GM11168 (cell line): ENCODE measurements at regions not wholly inside any gene's neighbourhood (a gene's known extent, or its start where the extent isn't known, plus 50 kb on each side); places are given as distances from the start of the nearest gene placed in this dataset.

Experiments
- in situ Hi-C: fragments of 300-500 bp; cut with MboI; formaldehyde crosslinking; loops from one replicate; pipeline ENCODE4 v1.12.0; 2022; ENCODE audit warnings: low sequenced_read_pairs; ENCODE audit not compliant: unreplicated experiment

DNA sequence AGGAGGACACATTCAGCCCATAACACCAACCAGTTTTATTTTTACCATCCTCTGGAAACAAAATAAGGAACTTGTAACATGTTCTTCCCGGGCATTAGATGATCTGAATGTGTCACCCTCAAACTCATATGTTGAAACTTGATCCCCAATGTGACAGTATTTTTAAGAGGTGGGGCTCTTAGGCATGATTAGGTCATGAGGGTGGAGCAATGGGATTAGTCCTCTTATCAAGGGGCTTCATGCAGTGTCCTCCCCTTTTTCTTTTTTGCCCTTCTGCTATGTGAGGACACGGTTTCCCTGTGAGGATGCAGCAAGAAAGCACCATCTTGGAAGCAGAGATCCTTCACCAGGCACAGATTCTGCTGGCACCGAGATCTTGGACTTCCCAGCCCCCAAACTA, 401.5 kb upstream of the TRIB2 start:
- in situ Hi-C loops = loop anchor here (25.0 kb wide), 1 partner anchor 478 kb away; no protein-coding TSS in a partner anchor

DNA sequence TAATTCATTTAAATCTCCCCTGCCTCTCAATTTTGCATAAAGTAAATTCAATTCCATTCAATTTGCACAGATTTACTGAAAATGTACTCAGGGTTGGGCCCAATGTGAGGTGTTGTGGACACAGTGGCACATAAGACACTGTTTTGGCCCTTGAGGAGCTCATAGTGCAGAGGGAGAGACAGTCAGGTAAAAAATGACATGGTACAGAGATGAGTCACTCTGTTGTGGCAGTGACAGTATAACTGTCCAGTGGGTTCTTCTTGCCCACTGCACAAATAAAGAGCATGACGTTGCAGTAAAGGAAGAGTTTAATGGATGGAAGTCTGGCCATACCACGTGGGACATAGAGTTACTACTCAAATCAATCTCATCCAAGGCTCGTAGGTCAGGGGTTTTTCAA, 400.3 kb upstream of the TRIB2 start:
- in situ Hi-C loops = loop anchor here (25.0 kb wide), 1 partner anchor 479 kb away; no protein-coding TSS in a partner anchor

GRCh38 chr2:12317286-12317685, 399.4 kb upstream of the TRIB2 start:
- in situ Hi-C loops = loop anchor here (25.0 kb wide), 1 partner anchor 480 kb away; no protein-coding TSS in a partner anchor

DNA sequence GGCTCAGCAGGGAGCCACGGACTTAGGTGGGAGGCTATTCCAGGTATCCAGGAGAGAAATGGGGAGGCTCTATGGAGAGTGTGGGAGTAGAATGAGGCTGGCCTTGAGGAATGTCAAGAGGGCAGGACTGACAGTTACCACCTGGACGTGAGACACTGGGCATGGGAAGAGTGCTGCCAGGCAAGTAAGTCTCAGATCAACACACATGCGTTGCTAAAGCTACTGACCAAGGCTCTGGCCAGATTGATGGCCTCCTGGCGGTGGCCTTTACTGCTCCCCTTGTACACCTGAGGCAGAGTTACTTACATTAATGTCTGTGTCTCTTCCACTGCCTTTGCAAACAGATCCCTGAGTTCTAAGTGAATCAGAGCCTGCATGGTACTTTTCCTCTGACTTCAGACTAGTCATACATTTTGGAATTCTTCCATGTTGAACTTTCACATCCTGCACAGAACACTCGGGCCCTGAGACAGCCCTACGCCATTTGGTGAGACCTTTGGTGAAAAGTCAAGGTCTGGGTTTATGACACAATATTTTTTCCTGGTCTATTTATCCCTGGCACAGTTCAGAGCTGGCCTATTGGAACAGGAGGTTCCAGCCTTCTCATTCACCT, 398.8 kb upstream of the TRIB2 start:
- in situ Hi-C loops = loop anchor here (25.0 kb wide), 1 partner anchor 481 kb away; no protein-coding TSS in a partner anchor

DNA sequence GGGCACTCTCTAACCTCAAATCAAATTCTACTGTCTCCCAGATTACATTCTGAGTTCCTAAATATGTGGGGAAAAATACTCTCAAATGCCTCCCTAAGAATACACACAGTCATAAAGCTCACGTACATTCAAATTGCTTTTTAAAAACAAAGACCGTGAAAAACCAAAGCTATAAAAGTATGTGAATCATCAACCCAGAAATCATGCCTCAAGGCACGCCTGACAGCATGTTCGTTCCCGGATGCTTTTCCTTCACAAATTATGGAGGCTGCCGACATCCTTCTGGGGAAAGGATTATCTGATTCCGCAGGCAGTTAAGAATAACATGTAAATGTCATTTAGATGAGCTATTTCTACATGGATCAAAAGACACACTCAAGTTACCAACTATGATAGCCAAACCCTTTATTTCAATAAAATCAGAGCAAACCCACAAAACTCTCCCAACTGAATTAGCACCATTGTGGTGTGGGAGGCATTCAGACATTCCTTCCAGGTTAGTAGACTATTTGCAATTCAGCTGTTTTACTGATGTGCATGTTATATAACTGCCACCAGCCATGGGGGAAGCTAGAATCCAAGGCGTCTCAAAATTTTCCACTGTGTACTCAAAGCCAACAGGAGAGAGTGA, 398.2 kb upstream of the TRIB2 start:
- in situ Hi-C loops = loop anchor here (25.0 kb wide), 1 partner anchor 481 kb away; no protein-coding TSS in a partner anchor

GRCh38 chr2:12320027-12320734, 396.6 kb upstream of the TRIB2 start:
- in situ Hi-C loops = loop anchor here (25.0 kb wide), 1 partner anchor 483 kb away; no protein-coding TSS in a partner anchor

- in situ Hi-C loops = loop anchor here (25.0 kb wide), 1 partner anchor 484 kb away; no protein-coding TSS in a partner anchor
Observed at GRCh38 chr2:12320991-12321641, 395.6 kb upstream of the TRIB2 start.

- in situ Hi-C loops = loop anchor here (25.0 kb wide), 1 partner anchor 485 kb away; no protein-coding TSS in a partner anchor
Observed at GRCh38 chr2:12321886-12322285, 394.9 kb upstream of the TRIB2 start.

DNA sequence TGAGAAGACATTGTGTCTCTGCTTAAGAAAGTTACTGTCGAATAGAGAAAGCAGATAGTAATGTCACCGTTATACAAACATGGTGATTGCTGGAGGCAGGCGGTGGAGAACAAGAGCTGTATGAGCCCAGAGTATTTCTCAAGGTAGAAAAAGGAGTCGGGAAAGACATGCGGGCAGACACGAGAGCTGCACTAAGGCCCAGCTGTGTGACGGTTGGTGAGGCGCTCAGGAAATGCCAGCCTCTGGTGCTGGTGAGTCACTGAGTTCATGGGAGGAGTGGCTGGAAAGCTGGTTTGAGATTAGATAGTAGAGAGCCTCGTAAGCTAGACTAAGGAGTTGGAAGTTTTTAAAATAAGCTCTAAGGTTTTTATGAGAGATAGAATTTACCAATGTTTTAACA, 390.9 kb upstream of the TRIB2 start:
- in situ Hi-C loops = no loop called here

- in situ Hi-C loops = no loop called here
Observed at GRCh38 chr2:12326449-12327190, 390.1 kb upstream of the TRIB2 start.

DNA sequence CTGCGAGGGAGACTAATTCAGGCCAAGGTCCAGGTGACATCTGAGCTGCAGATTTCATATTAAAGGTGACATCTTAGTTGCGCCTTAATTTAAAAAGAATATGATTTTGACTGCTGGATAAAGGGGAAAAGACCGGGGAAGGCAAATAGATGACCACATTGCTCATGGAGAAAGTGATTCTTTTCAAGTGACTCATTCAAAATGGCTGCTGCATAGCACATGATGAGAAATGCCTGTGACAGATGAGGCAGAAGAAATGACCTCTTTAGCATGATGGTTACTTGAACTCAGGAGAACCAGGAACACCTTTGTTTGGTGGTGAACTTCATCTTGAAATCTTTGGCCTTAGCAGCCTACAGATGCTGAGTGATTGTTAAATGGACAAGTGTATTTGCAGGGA, 385.8 kb upstream of the TRIB2 start:
- in situ Hi-C loops = no loop called here

DNA sequence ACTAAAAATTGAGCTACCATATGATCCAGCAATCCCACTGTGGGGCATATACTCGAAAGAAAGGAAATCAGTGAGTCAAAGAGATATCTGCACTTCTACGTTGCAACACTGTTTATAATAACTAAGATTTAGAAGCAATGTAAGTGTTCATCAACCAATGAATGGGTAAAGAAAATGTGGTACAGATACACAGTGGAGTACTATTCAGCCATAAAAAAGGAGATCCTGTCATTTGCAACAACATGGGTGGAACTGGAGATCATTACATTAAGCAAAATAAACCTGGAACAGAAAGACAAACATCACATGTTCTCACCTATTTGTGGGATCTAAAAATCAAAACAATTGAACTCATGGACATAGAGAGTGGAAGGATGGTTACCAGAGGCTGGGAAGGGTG, 385.0 kb upstream of the TRIB2 start:
- in situ Hi-C loops = no loop called here

DNA sequence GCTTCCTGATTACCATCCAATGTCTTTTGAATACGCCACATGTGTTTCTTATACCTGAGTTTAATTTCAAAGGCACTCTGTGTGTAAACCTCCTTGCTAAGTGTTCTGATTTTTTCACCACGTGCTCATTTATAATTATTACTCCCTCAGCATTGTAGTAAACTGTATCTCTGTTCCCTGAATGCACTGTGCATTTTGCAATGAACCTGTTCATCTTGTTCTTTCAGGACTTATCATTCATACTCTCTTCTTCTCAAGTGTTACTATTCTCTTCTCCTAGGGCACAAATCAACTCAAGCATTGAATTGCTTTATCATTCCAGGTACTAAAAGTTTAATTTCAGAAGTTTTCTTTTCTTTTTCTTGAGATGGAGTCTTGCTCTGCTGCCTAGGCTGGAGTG, 383.4 kb upstream of the TRIB2 start:
- in situ Hi-C loops = no loop called here

GRCh38 chr2:12334412-12334966, 382.2 kb upstream of the TRIB2 start:
- in situ Hi-C loops = no loop called here

DNA sequence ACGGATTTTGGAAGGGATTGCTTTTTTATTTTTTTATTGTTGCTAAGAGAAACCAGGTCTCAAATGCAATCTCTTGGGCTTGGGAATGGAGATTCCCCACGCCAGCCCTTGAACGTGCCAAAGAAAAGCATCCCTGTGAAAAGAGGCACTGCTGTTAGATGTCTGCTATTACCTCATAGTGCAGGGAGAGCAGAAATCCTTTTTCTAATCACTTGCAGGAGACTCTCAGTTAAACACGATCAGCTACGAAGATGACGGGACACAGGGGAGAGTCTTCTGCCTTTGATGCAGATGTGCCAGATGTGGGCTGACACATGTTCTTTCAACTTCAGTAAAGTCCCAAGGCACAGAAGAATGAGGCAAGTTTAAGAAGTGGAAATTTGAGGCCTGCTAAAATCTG, 381.6 kb upstream of the TRIB2 start:
- in situ Hi-C loops = no loop called here

GRCh38 chr2:12335995-12336394, 380.7 kb upstream of the TRIB2 start:
- in situ Hi-C loops = no loop called here

DNA sequence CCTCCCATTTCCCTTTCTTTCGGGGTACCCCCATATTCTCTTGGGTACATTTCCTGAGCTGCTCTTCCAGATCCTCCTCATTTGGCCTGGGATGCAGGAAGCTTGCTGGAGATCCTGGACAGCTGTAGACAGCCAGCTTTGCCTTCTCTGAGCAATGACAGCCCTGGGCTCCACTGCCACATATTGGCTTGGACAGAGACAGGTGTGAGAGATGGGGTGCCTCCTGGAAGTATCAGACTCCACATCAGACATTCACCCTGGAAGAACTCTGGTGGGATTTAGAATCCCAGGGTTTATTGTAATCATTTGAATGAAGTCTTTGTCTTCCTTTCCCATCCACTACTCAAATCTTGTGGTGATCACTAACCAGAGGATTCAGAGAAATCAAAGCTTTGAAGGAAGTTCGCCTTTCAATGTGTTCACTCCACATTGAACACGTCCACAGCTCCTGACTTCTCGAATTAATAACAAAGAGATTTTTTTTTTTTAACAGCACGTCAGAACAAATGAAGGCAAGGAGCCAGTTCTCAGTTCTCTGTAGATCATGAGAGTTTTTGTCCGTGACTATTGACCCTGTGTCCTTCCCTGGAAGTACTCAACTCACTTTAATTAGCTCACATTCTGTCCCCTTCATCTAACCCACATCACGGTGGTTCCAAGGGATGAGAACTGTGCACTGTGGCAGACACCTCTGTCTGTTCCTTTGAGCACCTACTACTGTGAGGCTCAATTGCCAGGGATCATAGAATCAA, 377.6 kb upstream of the TRIB2 start:
- in situ Hi-C loops = no loop called here

GRCh38 chr2:12340164-12340563, 376.6 kb upstream of the TRIB2 start:
- in situ Hi-C loops = no loop called here

- in situ Hi-C loops = no loop called here
Observed at GRCh38 chr2:12341215-12341614, 375.5 kb upstream of the TRIB2 start.
